ENCODE measurements at regions not wholly inside any gene's neighbourhood (a gene's known extent, or its start where the extent isn't known, plus 50 kb on each side); places are given as distances from the start of the nearest gene placed in this dataset.

DNA sequence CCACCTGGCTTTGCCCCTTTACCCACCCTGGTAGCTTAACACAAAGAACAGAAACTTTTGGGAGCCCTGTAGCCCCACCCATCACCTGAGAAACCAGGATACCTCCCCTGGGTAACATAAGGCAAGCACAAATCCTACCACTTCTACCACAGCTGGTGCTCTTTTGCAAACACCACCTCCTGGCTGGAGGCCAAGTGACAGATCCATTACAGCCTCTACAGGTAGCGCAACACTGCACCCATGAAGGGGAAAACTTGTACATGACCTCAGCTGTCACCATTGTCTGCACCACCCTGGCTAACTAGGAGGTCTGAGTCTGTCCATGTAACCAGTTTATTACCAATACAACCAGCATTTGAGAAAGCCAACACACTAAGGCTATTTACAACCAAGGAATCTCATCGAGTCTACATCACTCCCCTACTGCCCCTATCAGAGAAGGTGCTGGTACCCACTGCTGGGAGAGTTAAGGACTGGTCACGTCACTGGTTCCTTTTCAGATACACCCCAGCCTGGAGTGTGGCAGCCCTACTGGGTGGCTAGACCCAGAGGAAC is 128.6 kb downstream of the PJA2 start:
- no peak for TF ChIP-seq CTCF (IDR thresholded peaks at IDR 0.05)
- TF ChIP-seq, protein P1, sequence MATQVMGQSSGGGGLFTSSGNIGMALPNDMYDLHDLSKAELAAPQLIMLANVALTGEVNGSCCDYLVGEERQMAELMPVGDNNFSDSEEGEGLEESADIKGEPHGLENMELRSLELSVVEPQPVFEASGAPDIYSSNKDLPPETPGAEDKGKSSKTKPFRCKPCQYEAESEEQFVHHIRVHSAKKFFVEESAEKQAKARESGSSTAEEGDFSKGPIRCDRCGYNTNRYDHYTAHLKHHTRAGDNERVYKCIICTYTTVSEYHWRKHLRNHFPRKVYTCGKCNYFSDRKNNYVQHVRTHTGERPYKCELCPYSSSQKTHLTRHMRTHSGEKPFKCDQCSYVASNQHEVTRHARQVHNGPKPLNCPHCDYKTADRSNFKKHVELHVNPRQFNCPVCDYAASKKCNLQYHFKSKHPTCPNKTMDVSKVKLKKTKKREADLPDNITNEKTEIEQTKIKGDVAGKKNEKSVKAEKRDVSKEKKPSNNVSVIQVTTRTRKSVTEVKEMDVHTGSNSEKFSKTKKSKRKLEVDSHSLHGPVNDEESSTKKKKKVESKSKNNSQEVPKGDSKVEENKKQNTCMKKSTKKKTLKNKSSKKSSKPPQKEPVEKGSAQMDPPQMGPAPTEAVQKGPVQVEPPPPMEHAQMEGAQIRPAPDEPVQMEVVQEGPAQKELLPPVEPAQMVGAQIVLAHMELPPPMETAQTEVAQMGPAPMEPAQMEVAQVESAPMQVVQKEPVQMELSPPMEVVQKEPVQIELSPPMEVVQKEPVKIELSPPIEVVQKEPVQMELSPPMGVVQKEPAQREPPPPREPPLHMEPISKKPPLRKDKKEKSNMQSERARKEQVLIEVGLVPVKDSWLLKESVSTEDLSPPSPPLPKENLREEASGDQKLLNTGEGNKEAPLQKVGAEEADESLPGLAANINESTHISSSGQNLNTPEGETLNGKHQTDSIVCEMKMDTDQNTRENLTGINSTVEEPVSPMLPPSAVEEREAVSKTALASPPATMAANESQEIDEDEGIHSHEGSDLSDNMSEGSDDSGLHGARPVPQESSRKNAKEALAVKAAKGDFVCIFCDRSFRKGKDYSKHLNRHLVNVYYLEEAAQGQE (IDR thresholded peaks at IDR 0.05; ENCODE audit: insufficient read depth in 1 of 2, low read depth in 2 of 2, low read length in 1 of 2): no peak

Measured in Panc1 (cell line).